GM23248 (cell line): ENCODE measurements at regions not wholly inside any gene's neighbourhood (a gene's known extent, or its start where the extent isn't known, plus 50 kb on each side); places are given as distances from the start of the nearest gene placed in this dataset.

ENCODE experiments used
- DNase-seq: peaks from one replicate; pipeline ENCODE4 v3.0.0-alpha.2; 2015
- H2AFZ ChIP-seq: fragments of 200-600 bp; sonication (generic); 2 replicates; pipeline ENCODE4 v1.6.1; 2016; ENCODE audit warnings: antibody characterized with exemption
- H3F3A ChIP-seq: fragments of 200-600 bp; sonication (generic); 2 replicates; pipeline ENCODE4 v1.6.1; 2016; ENCODE audit warnings: mild to moderate bottlenecking, antibody characterized with exemption, mixed run types; ENCODE audit not compliant: insufficient read depth
- H3K27ac ChIP-seq: fragments of 200-600 bp; sonication (generic); 2 replicates; pipeline ENCODE4 v1.5.1; 2016; ENCODE audit warnings: mild to moderate bottlenecking
- H3K27me3 ChIP-seq: fragments of 200-600 bp; sonication (generic); replicated peaks from 2 replicates; pipeline ENCODE4 v1.6.1; 2016; ENCODE audit warnings: mild to moderate bottlenecking; ENCODE audit not compliant: insufficient read depth
- H3K36me3 ChIP-seq: fragments of 200-600 bp; sonication (generic); 2 replicates; pipeline ENCODE4 v1.6.1; 2016; ENCODE audit warnings: low read depth, mild to moderate bottlenecking
- H3K4me1 ChIP-seq: fragments of 200-600 bp; sonication (generic); 2 replicates; pipeline ENCODE4 v1.6.1; 2016; ENCODE audit warnings: mild to moderate bottlenecking; ENCODE audit not compliant: insufficient read depth
- H3K4me2 ChIP-seq: fragments of 200-600 bp; sonication (generic); one replicate; pipeline ENCODE4 v1.6.1; 2016; ENCODE audit warnings: mild to moderate bottlenecking; ENCODE audit not compliant: unreplicated experiment
- H3K4me3 ChIP-seq: fragments of 200-600 bp; sonication (generic); 2 replicates; pipeline ENCODE4 v1.5.1; 2016; ENCODE audit warnings: mild to moderate bottlenecking
- H3K79me2 ChIP-seq: fragments of 200-600 bp; sonication (generic); 2 replicates; pipeline ENCODE4 v1.6.1; 2016; ENCODE audit warnings: mild to moderate bottlenecking; ENCODE audit not compliant: insufficient read depth
- H3K9ac ChIP-seq: fragments of 200-600 bp; sonication (generic); 2 replicates; pipeline ENCODE4 v1.6.1; 2016; ENCODE audit warnings: mild to moderate bottlenecking
- H3K9me2 ChIP-seq: fragments of 200-600 bp; sonication (generic); 2 replicates; pipeline ENCODE4 v1.6.1; 2016; ENCODE audit warnings: mixed run types, mild to moderate bottlenecking, moderate library complexity; ENCODE audit not compliant: insufficient read depth
- H3K9me3 ChIP-seq: fragments of 200-600 bp; sonication (generic); one replicate; pipeline ENCODE4 v1.6.1; 2017; ENCODE audit warnings: low read depth
- H4K20me1 ChIP-seq: fragments of 200-600 bp; sonication (generic); 2 replicates; pipeline ENCODE4 v1.6.0; 2016; ENCODE audit not compliant: insufficient read depth
- EZH2 ChIP-seq: fragments of 200-600 bp; sonication (generic); IDR thresholded peaks from 2 replicates; pipeline ENCODE4 v1.6.1; 2018; ENCODE audit warnings: antibody characterized with exemption, mild to moderate bottlenecking; ENCODE audit not compliant: insufficient read depth, poor library complexity, severe bottlenecking
- EZH2phosphoT487 ChIP-seq: fragments of 200-600 bp; sonication (generic); IDR thresholded peaks from 2 replicates; pipeline ENCODE4 v1.6.1; 2018; ENCODE audit warnings: antibody characterized with exemption, moderate library complexity, mild to moderate bottlenecking, low read depth; ENCODE audit not compliant: insufficient read depth
- WGBS, 2 experiments: methylation state at CpG; one replicate each; pipeline ENCODE4 v1.1.6; 2015 to 2017; ENCODE audit warnings: low lambda C conversion rate in 2 of 2, low coverage in 1 of 2; ENCODE audit errors: missing lambda C conversion rate in 2 of 2; 5-methylcytosine and 5-hydroxymethylcytosine counted together
- in situ Hi-C: fragments of 300-500 bp; cut with MboI; formaldehyde crosslinking; loops from 2 replicates; pipeline ENCODE4 v1.15.0; 2020

DNA sequence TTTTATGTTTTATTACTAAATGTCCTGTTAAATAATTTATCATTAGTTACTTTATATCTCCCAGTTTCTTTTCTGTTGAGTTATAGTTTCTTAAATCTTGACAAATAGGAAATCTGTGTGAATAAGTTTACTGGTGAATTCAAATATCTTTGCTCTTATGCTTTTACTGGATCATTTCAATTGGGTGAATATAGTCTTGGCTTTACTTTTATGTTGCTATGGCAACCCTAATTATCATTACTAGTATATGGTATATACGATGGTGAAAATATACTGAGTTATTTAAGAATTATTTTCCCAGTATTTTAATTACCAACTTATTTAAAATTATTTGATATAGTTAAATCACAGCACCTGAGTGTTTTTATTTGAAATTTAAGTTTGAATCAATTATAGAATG, 363.0 kb downstream of the CDH10 start:
- H3K4me1 ChIP-seq = no peaks in the 10 kb centered on the region
- H3K36me3 ChIP-seq = no peaks in the 10 kb centered on the region
- no peaks in the 10 kb centered on the region for H3K9me2 ChIP-seq
- H3K27ac ChIP-seq = no peak overlapping the region
- H3K4me2 ChIP-seq = no peak overlapping the region
- no peak for DNase-seq
- no peaks in the 10 kb centered on the region for H3K9me3 ChIP-seq
- no peaks in the 10 kb centered on the region for H3K27me3 ChIP-seq
- H3K9ac ChIP-seq = no peak overlapping the region
- in situ Hi-C loops = no loop called here
- TF ChIP-seq EZH2 = no peak
- H3F3A ChIP-seq = no peaks in the 10 kb centered on the region
- no peak overlapping the region for H2AFZ ChIP-seq
- 41 to 47% methylated on average over 1 of the region's 1 CpG for WGBS, 2 experiments
- H4K20me1 ChIP-seq = no peaks in the 10 kb centered on the region
- no peak overlapping the region for H3K4me3 ChIP-seq
- no peaks in the 10 kb centered on the region for H3K79me2 ChIP-seq

DNA sequence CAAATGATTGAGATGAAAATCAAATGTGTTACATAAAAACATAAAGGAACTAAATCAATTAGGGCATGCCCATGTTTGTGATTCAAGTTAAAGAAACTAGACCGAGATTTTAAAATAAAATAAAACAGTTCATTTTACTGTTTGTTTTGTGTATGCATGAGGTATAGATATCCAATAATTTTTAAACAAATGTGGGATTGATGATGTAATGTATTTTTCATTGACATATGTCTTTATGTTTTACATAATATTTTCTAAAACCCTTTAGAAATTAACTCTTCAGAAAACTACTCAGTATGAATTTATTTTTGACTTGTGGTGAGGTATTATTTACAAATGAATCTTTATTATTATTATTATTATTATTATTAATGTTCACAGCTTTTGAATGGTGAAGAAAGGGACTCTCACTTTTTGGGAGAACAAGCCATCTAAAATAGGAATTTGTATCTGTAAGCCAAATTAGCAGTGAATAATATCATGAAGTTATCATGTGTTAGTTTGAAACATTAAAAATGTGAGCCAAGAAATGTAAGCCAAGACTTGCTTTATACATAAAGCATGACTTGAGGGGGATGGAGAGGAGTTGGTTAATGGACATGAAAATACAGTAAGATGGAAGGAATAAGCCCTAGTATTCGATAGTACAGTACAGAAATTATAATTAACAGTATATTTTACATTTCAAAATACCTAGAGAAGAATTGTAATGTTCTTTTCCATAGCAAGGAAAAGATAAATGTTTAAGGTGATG, 355.0 kb downstream of the CDH10 start:
- 55 to 82% methylated on average over 2 of the region's 2 CpGs for WGBS, 2 experiments
- Histone ChIP-seq H4K20me1 (no peaks in the 10 kb centered on the region), H3K36me3 (no peaks in the 10 kb centered on the region), H3K79me2 (no peaks in the 10 kb centered on the region), H3K27ac (no peak overlapping the region), H2AFZ (no peak overlapping the region), H3K9me2 (no peaks in the 10 kb centered on the region), H3K27me3 (no peaks in the 10 kb centered on the region), H3K4me1 (no peaks in the 10 kb centered on the region), H3K9me3 (no peaks in the 10 kb centered on the region), H3K4me3 (no peak overlapping the region), H3F3A (no peaks in the 10 kb centered on the region), H3K9ac (no peak overlapping the region), H3K4me2 (no peak overlapping the region)
- no peak for DNase-seq
- TF ChIP-seq EZH2phosphoT487 (no peak), EZH2 (no peak)
- in situ Hi-C loops = no loop called here

DNA sequence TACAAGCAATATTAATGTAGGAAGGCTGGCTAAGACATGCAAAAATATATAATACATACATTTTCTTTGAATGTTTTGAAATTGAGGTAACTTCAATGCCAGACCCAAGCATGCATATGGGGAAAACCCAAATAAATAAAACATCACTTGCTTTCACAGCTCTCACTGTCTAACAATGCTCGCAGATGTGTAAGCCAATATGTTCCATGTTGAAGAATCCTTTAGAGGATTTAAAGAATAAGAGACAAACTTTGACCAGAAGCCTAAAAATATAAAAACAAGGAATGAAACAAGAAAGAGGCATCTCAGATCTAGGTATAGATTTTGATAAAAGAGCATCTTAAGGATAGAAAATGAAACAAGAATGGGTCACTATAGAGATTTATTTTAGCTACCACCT, 354.2 kb downstream of the CDH10 start:
- no peak overlapping the region for H3K9ac ChIP-seq
- H3K4me2 ChIP-seq = no peak overlapping the region
- H3K27me3 ChIP-seq = no peaks in the 10 kb centered on the region
- no peaks in the 10 kb centered on the region for H3K36me3 ChIP-seq
- no peak overlapping the region for H3K4me3 ChIP-seq
- no peaks in the 10 kb centered on the region for H3K4me1 ChIP-seq
- H4K20me1 ChIP-seq = no peaks in the 10 kb centered on the region
- H3K27ac ChIP-seq = no peak overlapping the region
- H3K9me3 ChIP-seq = no peaks in the 10 kb centered on the region
- no peaks in the 10 kb centered on the region for H3F3A ChIP-seq
- WGBS, 2 experiments = 80 to 83% methylated on average over 1 of the region's 1 CpG
- in situ Hi-C loops = no loop called here
- H3K79me2 ChIP-seq = no peaks in the 10 kb centered on the region
- DNase-seq = no peak
- H3K9me2 ChIP-seq = no peaks in the 10 kb centered on the region
- TF ChIP-seq EZH2phosphoT487 (no peak), EZH2 (no peak)
- H2AFZ ChIP-seq = no peak overlapping the region

DNA sequence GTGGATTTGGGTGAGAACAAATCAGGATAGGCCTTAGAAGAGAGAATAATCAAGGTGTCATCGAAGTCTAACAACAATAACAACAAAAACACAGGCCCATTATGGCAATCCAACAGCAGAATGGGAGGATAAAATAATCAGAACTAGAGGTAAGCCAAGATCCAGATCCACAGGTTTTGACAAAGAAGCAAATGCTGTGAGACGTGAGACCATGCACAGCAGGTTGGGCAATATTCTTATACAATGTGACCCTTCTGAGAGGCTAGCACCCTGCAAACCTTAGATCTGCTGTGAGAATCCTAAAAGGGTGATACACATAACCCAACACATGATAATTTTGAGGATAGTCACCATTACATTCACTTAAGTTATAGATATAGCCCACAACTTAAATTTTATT, 352.9 kb downstream of the CDH10 start:
- Histone ChIP-seq H3K36me3 (no peaks in the 10 kb centered on the region), H3K4me1 (no peaks in the 10 kb centered on the region), H3K27ac (no peak overlapping the region), H3K4me2 (no peak overlapping the region), H3K9me2 (no peaks in the 10 kb centered on the region), H3K9me3 (no peaks in the 10 kb centered on the region), H3K9ac (no peak overlapping the region), H3F3A (no peaks in the 10 kb centered on the region), H2AFZ (no peak overlapping the region), H3K4me3 (no peak overlapping the region), H3K27me3 (no peaks in the 10 kb centered on the region), H4K20me1 (no peaks in the 10 kb centered on the region), H3K79me2 (no peaks in the 10 kb centered on the region)
- 67 to 88% methylated on average over 2 of the region's 2 CpGs for WGBS, 2 experiments
- no peak for DNase-seq
- in situ Hi-C loops = no loop called here
- no peak for TF ChIP-seq EZH2
- no peak for TF ChIP-seq EZH2phosphoT487

- in situ Hi-C loops = no loop called here
- H3K27me3 ChIP-seq = no peaks in the 10 kb centered on the region
- DNase-seq = no peak
- H2AFZ ChIP-seq = no peak overlapping the region
- H3K36me3 ChIP-seq = no peaks in the 10 kb centered on the region
- H3K4me2 ChIP-seq = no peak overlapping the region
- H3K9me2 ChIP-seq = no peaks in the 10 kb centered on the region
- no peak for TF ChIP-seq EZH2phosphoT487
- TF ChIP-seq EZH2 = no peak
- no peaks in the 10 kb centered on the region for H3F3A ChIP-seq
- 57 to 66% methylated on average over 4 of the region's 4 CpGs for WGBS, 2 experiments
- no peak overlapping the region for H3K4me3 ChIP-seq
- H3K4me1 ChIP-seq = no peaks in the 10 kb centered on the region
- no peaks in the 10 kb centered on the region for H3K79me2 ChIP-seq
- H3K9me3 ChIP-seq = no peaks in the 10 kb centered on the region
- no peak overlapping the region for H3K27ac ChIP-seq
- no peak overlapping the region for H3K9ac ChIP-seq
- no peaks in the 10 kb centered on the region for H4K20me1 ChIP-seq
Observed at GRCh38 chr5:24294333-24294732, 350.4 kb downstream of the CDH10 start.
